H9 (cell line): ENCODE measurements at regions not wholly inside any gene's neighbourhood (a gene's known extent, or its start where the extent isn't known, plus 50 kb on each side); places are given as distances from the start of the nearest gene placed in this dataset.
A peak's percentile ranks its signal among the peaks of the same experiment; 100 is the strongest.

ENCODE experiments used
- DNase-seq: peaks from one replicate; pipeline ENCODE4 v3.0.0-alpha.2; 2017
- H2AFZ ChIP-seq: one replicate; pipeline ENCODE4 v1.6.1; 2013; ENCODE audit warnings: mild to moderate bottlenecking, low read length, control low read depth, moderate library complexity
- H2AK5ac ChIP-seq: 2 replicates; pipeline ENCODE4 v1.6.1; 2013; ENCODE audit warnings: low read length, control low read depth, mixed read lengths; ENCODE audit not compliant: insufficient read length
- H2BK120ac ChIP-seq: one replicate; pipeline ENCODE4 v1.6.1; 2013; ENCODE audit warnings: low read depth, mild to moderate bottlenecking, low read length, control low read depth, inconsistent platforms; ENCODE audit not compliant: poor library complexity, severe bottlenecking
- H2BK12ac ChIP-seq: 2 replicates; pipeline ENCODE4 v1.6.1; 2013; ENCODE audit warnings: low read length, control low read depth, mixed read lengths, low read depth; ENCODE audit not compliant: insufficient read length
- H2BK15ac ChIP-seq: 2 replicates; pipeline ENCODE4 v1.6.1; 2013; ENCODE audit warnings: low read depth, low read length, control low read depth
- H2BK20ac ChIP-seq: one replicate; pipeline ENCODE4 v1.6.1; 2013; ENCODE audit warnings: low read depth, mild to moderate bottlenecking, low read length, control low read depth, inconsistent platforms; ENCODE audit not compliant: poor library complexity, severe bottlenecking
- H2BK5ac ChIP-seq: 2 replicates; pipeline ENCODE4 v1.6.1; 2013; ENCODE audit warnings: low read length, control low read depth, mixed read lengths; ENCODE audit not compliant: insufficient read length
- H3K14ac ChIP-seq: 2 replicates; pipeline ENCODE4 v1.6.1; 2013; ENCODE audit warnings: low read length, control low read depth; ENCODE audit not compliant: insufficient read depth
- H3K18ac ChIP-seq: 2 replicates; pipeline ENCODE4 v1.6.1; 2013; ENCODE audit warnings: low read depth, mild to moderate bottlenecking, mixed read lengths, low read length, control low read depth; ENCODE audit not compliant: insufficient read length
- H3K23ac ChIP-seq: 2 replicates; pipeline ENCODE4 v1.6.1; 2013; ENCODE audit warnings: low read length, control low read depth, mixed read lengths, low read depth; ENCODE audit not compliant: insufficient read length
- H3K23me2 ChIP-seq: 2 replicates; pipeline ENCODE4 v1.6.1; 2013; ENCODE audit warnings: low read depth, mild to moderate bottlenecking, mixed read lengths, low read length, control low read depth; ENCODE audit not compliant: insufficient read length, poor library complexity, severe bottlenecking
- H3K27ac ChIP-seq: 2 replicates; pipeline ENCODE4 v1.5.1; 2013; ENCODE audit warnings: low read length, control low read depth, mixed read lengths, low read depth; ENCODE audit not compliant: insufficient read length
- H3K27me3 ChIP-seq: 2 replicates; pipeline ENCODE4 v1.6.1; 2013; ENCODE audit warnings: low read length, control low read depth, inconsistent platforms; ENCODE audit not compliant: insufficient read depth
- H3K4ac ChIP-seq: 2 replicates; pipeline ENCODE4 v1.6.1; 2013; ENCODE audit warnings: low read depth, mild to moderate bottlenecking, control low read depth, inconsistent platforms, low read length, moderate library complexity
- H3K4me1 ChIP-seq: 2 replicates; pipeline ENCODE4 v1.6.1; 2013; ENCODE audit warnings: low read length, control low read depth, inconsistent platforms; ENCODE audit not compliant: insufficient read depth
- H3K4me2 ChIP-seq: 2 replicates; pipeline ENCODE4 v1.6.1; 2013; ENCODE audit warnings: low read length, control low read depth, mixed read lengths; ENCODE audit not compliant: insufficient read length, insufficient read depth
- H3K56ac ChIP-seq: 2 replicates; pipeline ENCODE4 v1.6.1; 2013; ENCODE audit warnings: low read depth, mild to moderate bottlenecking, mixed read lengths, low read length, control low read depth; ENCODE audit not compliant: insufficient read length
- H3K79me1 ChIP-seq: 2 replicates; pipeline ENCODE4 v1.6.1; 2013; ENCODE audit warnings: low read depth, mild to moderate bottlenecking, moderate library complexity, low read length, control low read depth, inconsistent platforms; ENCODE audit not compliant: insufficient read depth, poor library complexity, severe bottlenecking
- H3K79me2 ChIP-seq: 2 replicates; pipeline ENCODE4 v1.6.1; 2013; ENCODE audit warnings: low read length, control low read depth, inconsistent platforms; ENCODE audit not compliant: insufficient read depth
- H3K9ac ChIP-seq: 2 replicates; pipeline ENCODE4 v1.6.1; 2013; ENCODE audit warnings: low read length, control low read depth, mixed read lengths; ENCODE audit not compliant: insufficient read length; ENCODE audit errors: extremely low read depth
- H3K9me3 ChIP-seq: one replicate; pipeline ENCODE4 v1.6.1; 2013; ENCODE audit warnings: low read depth, low read length, inconsistent platforms; ENCODE audit not compliant: control insufficient read depth
- H3T11ph ChIP-seq: one replicate; pipeline ENCODE4 v1.6.1; 2013; ENCODE audit warnings: mild to moderate bottlenecking, low read length, control low read depth, inconsistent platforms
- H4K20me1 ChIP-seq: one replicate; pipeline ENCODE4 v1.6.1; 2013; ENCODE audit not compliant: control insufficient read depth, insufficient read length, insufficient read depth
- H4K5ac ChIP-seq: 2 replicates; pipeline ENCODE4 v1.6.1; 2013; ENCODE audit warnings: low read depth, mild to moderate bottlenecking, mixed read lengths, low read length, control low read depth; ENCODE audit not compliant: insufficient read length
- H4K8ac ChIP-seq: replicated peaks from 2 replicates; pipeline ENCODE4 v1.6.1; 2013; ENCODE audit warnings: low read length, control low read depth, mixed read lengths, low read depth; ENCODE audit not compliant: insufficient read length
- H4K91ac ChIP-seq: 2 replicates; pipeline ENCODE4 v1.6.1; 2013; ENCODE audit warnings: low read depth, mild to moderate bottlenecking, moderate library complexity, mixed read lengths, low read length, control low read depth; ENCODE audit not compliant: insufficient read length
- H3K27ac Mint-ChIP-seq, 3 experiments: 2 replicates in 2 of 3; 3 replicates in 1 of 3; pipeline ENCODE4 v1.8.0; 2020 to 2021; ENCODE audit warnings: mixed read lengths in 3 of 3, mild to moderate bottlenecking in 1 of 3, moderate library complexity in 1 of 3
- H3K27me3 Mint-ChIP-seq: 2 replicates; pipeline ENCODE4 v1.8.0; 2021; ENCODE audit warnings: low read depth, mild to moderate bottlenecking, moderate library complexity, mixed read lengths
- H3K36me3 Mint-ChIP-seq, 3 experiments: 2 replicates in 2 of 3; 3 replicates in 1 of 3; pipeline ENCODE4 v1.8.0; 2020 to 2021; ENCODE audit warnings: low read depth in 3 of 3, mixed read lengths in 3 of 3; ENCODE audit not compliant: insufficient read depth in 1 of 3
- H3K4me1 Mint-ChIP-seq, 2 experiments: 2 replicates each; pipeline ENCODE4 v1.8.0; 2020; ENCODE audit warnings: mixed read lengths in 2 of 2
- H3K4me3 Mint-ChIP-seq, 2 experiments: 2 replicates in 1 of 2; 3 replicates in 1 of 2; pipeline ENCODE4 v1.8.0; 2020 to 2021; ENCODE audit warnings: mild to moderate bottlenecking in 2 of 2, mixed read lengths in 2 of 2, moderate library complexity in 1 of 2
- H3K9me3 Mint-ChIP-seq, 2 experiments: 2 replicates in 1 of 2; 3 replicates in 1 of 2; pipeline ENCODE4 v1.8.0; 2020; ENCODE audit warnings: mild to moderate bottlenecking in 2 of 2, mixed read lengths in 2 of 2, moderate library complexity in 1 of 2
- CTCF ChIP-seq: fragments of 200-600 bp; sonication (generic); conservative IDR thresholded peaks from 3 replicates; pipeline ENCODE4 v1.8.0; 2021; ENCODE audit warnings: antibody characterized with exemption, mild to moderate bottlenecking

DNA sequence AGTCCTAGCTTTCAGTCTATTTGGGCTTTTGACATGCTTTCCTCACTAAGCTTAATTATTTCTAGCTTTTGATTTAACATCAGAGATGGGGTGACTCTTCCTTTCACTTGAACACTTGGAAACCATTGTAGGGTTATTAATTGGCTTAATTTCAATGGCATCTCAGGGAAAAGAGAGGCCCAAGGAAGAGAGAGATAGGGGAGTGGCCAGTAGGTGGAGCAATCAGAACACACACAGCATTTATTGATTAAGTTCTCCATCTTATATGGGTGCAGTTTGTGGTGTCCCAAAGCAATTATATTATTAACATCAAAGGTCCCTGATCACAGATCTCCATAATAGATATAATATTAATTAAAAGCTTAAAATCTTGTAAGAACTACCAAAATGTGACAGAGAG is 1466.1 kb upstream of the SEL1L start:
- no peaks in the 10 kb centered on the region for H3K27me3 ChIP-seq
- H3K9me3 ChIP-seq = no peaks in the 10 kb centered on the region
- no peak overlapping the region for H2AFZ ChIP-seq
- H3K9ac ChIP-seq = no peak overlapping the region
- no peaks in the 10 kb centered on the region for H4K20me1 ChIP-seq
- no peak overlapping the region for H3K18ac ChIP-seq
- no peak overlapping the region for H3K14ac ChIP-seq
- no peak overlapping the region for H2BK12ac ChIP-seq
- H2BK20ac ChIP-seq = no peak overlapping the region
- H3K79me2 ChIP-seq = no peaks in the 10 kb centered on the region
- no peaks in the 10 kb centered on the region for H3K79me1 ChIP-seq
- no peak overlapping the region for H3K23ac ChIP-seq
- H4K91ac ChIP-seq = no peak overlapping the region
- H4K8ac ChIP-seq = no peak overlapping the region
- no peak overlapping the region for H3K4me3 Mint-ChIP-seq
- H3K27ac Mint-ChIP-seq = no peak overlapping the region; a peak in 1 of 7 replicates
- H3K9me3 Mint-ChIP-seq = no peaks in the 10 kb centered on the region
- H3K4me1 ChIP-seq = no peaks in the 10 kb centered on the region
- no peak overlapping the region for H3T11ph ChIP-seq
- TF ChIP-seq CTCF = peak; percentile 72
- no peak overlapping the region for H3K27ac ChIP-seq
- H4K5ac ChIP-seq = no peak overlapping the region
- H2BK5ac ChIP-seq = no peak overlapping the region
- H2BK120ac ChIP-seq = no peak overlapping the region
- H2BK15ac ChIP-seq = no peak overlapping the region
- peak; percentile 26 for DNase-seq
- no peak overlapping the region for H3K4ac ChIP-seq
- H3K23me2 ChIP-seq = no peaks in the 10 kb centered on the region
- no peak overlapping the region for H3K4me2 ChIP-seq
- H3K56ac ChIP-seq = no peak overlapping the region
- H2AK5ac ChIP-seq = no peak overlapping the region
- no peaks in the 10 kb centered on the region for H3K4me1 Mint-ChIP-seq
- H3K36me3 Mint-ChIP-seq = no peaks in the 10 kb centered on the region
- no peaks in the 10 kb centered on the region for H3K27me3 Mint-ChIP-seq
